ENCODE measurements at regions not wholly inside any gene's neighbourhood (a gene's known extent, or its start where the extent isn't known, plus 50 kb on each side); places are given as distances from the start of the nearest gene placed in this dataset.
"Not testable (repeated sequence)": the region's sequence is repeated elsewhere in the genome, so short reads cannot be mapped to it uniquely, and the experiment has no call there.

DNA sequence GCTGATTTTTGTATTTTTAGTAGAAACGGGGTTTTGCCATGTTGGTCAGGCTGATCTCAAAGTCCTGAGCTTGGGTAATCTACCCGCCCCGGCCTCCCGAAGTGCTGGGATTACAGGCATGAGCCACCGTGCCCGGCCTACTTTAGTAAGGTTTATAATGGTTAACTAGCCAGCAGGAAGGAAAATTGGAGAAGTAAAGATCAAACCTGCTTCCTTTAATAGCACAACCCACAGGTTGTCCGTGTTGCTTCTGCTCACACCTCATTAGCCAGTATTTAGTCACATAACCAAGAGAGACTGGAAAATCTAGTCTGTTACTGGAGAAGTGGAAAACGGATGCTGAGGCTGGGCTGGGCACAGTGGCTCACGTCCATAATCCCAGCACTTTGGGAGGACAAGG lies 51.9 kb upstream of the TBL1XR1 start:
- TF ChIP-seq, protein P1, sequence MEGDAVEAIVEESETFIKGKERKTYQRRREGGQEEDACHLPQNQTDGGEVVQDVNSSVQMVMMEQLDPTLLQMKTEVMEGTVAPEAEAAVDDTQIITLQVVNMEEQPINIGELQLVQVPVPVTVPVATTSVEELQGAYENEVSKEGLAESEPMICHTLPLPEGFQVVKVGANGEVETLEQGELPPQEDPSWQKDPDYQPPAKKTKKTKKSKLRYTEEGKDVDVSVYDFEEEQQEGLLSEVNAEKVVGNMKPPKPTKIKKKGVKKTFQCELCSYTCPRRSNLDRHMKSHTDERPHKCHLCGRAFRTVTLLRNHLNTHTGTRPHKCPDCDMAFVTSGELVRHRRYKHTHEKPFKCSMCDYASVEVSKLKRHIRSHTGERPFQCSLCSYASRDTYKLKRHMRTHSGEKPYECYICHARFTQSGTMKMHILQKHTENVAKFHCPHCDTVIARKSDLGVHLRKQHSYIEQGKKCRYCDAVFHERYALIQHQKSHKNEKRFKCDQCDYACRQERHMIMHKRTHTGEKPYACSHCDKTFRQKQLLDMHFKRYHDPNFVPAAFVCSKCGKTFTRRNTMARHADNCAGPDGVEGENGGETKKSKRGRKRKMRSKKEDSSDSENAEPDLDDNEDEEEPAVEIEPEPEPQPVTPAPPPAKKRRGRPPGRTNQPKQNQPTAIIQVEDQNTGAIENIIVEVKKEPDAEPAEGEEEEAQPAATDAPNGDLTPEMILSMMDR (IDR thresholded peaks at IDR 0.05; ENCODE audit: low read depth, low read length, missing control alignments) = no peak
- no peak for DNase-seq (ENCODE audit: extremely low read depth, low read depth)
- no peak overlapping the region for H3K4me3 ChIP-seq (replicated peaks; ENCODE audit: low read depth, low read length)

DNA sequence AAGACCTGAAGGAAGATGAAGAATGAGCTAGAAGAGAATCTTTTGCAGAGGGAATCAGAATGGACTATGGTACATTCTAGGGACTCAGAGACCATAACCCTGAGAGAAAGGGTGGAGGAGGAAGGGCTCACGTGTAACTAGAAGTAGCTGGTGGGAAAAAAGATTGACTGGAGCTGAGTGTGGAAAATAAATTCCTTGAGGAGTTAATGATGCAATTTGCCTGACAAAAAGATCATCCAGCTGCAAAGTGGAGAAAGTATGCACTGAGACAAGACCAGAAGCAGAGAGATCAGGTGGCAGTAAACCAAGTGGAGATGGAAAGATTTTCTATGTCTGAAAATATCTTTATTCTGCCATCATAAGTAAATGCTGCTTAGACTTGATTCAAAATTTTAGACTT lies 52.9 kb upstream of the TBL1XR1 start:
- no peak overlapping the region for H3K4me3 ChIP-seq (replicated peaks; ENCODE audit: low read depth, low read length)
- TF ChIP-seq, protein P1 (IDR thresholded peaks at IDR 0.05; ENCODE audit: low read depth, low read length, missing control alignments) = no peak
- no peak for DNase-seq (ENCODE audit: extremely low read depth, low read depth)

DNA sequence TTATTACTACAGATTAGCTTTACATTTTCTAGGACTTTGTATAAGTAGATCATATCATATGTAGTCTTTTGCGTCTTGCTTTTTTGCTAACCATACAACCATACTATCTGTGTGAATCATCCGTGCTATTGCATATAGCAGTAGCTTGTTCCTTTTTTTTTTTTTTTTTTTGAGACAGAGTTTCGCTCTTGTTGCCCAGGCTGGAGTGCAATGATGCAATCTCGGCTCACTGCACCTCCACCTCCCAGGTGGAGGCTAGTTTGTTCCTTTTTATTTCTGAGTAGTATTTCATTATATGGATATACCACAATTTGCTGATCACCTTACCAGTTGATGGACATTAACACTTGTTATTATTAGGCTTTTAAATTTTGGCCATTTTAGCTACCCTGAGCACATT lies 54.5 kb upstream of the TBL1XR1 start:
- TF ChIP-seq, protein P1 (IDR thresholded peaks at IDR 0.05; ENCODE audit: low read depth, low read length, missing control alignments) = no peak
- no peak for DNase-seq (ENCODE audit: extremely low read depth, low read depth)
- H3K4me3 ChIP-seq (replicated peaks; ENCODE audit: low read depth, low read length) = no peak overlapping the region

DNA sequence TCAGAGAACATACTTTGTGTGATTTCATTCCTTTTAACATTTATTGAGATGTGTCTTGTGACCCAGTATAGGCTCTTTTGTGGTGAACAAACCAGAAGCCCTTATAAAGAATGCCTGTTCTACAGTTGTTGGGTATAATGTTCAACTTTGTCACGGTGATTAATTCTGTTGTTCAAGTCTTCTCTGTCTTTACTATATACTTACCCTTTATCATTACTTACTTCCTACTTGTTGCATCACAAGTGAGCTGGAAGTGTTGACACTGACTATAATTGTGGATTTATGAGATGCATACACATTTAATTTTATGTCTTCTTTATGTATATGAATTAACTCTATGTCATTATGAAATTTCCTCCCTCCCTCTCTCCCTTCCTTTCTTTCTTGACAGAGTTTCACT lies 59.7 kb upstream of the TBL1XR1 start:
- no peak overlapping the region for H3K4me3 ChIP-seq (replicated peaks; ENCODE audit: low read depth, low read length)
- TF ChIP-seq, protein P1 (IDR thresholded peaks at IDR 0.05; ENCODE audit: low read depth, low read length, missing control alignments) = no peak
- DNase-seq (ENCODE audit: extremely low read depth, low read depth) = no peak

DNA sequence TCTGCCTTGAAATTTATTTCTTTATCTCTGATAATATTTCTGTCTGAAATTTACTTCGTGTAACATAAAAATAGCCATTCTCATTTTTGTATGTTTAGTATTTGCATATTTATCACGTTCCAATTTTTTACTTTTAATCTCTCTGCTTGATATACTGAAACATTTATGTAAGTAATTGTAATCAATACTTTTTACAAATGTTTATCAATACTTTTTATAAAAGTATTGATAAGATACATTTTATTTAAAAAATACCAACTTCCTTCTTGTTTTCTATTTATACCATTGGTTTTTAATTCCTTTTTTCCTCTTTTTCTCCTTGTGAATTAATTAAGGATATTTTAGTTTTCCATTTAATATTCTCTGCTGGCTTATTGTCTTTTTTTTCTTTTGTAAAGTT lies 60.3 kb upstream of the TBL1XR1 start:
- DNase-seq (ENCODE audit: extremely low read depth, low read depth) = no peak
- TF ChIP-seq, protein P1 (IDR thresholded peaks at IDR 0.05; ENCODE audit: low read depth, low read length, missing control alignments) = no peak
- H3K4me3 ChIP-seq (replicated peaks; ENCODE audit: low read depth, low read length) = no peak overlapping the region

DNA sequence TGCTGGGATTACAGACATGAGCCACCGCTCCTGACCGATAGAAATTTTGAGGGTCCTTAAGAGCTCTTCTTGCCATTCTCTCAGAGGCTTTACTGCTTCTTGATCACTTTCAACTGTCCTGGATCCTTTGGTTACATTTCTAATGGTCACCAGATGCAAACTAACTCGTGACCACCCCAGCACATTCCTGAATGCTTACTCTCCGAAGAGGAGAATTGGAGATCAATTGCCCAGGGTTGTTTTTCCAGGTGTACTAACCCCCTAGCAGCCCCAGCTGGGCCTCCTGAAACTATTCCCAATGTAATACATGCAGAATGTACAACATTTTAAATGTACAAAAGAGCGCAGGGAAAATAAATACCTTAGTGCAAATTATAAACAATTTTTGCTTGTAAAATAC lies 65.1 kb upstream of the TBL1XR1 start:
- TF ChIP-seq, protein P1 (IDR thresholded peaks at IDR 0.05; ENCODE audit: low read depth, low read length, missing control alignments) = no peak
- peak; percentile 37 for DNase-seq (ENCODE audit: extremely low read depth, low read depth)
- no peak overlapping the region for H3K4me3 ChIP-seq (replicated peaks; ENCODE audit: low read depth, low read length)

DNA sequence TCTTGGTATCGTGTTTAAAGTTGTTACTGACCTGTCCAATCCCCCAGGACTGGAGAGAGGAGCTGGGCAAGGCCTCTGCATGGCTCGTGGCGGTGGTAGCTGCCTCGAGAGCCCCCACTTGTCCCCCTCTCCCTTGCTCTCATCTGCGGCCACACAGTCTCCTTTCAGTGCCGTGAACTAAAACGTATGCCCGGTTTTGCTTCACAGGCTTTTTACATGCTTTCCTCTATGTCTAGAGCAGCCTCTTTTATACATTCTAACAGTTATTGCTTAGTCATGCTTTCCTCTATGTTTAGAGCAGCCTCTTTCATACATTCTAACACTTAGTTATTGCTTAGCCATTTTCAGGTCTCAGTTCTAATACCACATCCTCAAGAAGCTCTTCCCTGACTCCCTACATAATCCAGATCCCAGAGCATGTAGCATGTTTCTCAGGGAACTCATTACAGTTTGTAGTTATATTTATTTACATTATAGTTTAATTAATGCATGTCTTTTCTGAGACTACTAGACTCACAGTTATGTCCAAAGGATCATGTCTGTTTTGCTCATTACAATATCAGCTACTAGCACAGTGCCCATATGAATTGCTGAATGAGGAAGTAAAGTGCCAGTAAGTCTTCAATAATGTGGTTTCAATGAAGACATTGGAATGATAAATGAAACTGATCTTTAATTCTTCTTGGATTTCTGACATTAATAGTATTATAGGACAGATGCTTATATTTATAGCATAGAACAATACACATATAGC lies 66.5 kb upstream of the TBL1XR1 start:
- no peak overlapping the region for H3K4me3 ChIP-seq (replicated peaks; ENCODE audit: low read depth, low read length)
- DNase-seq (ENCODE audit: extremely low read depth, low read depth) = no peak
- TF ChIP-seq, protein P1 (IDR thresholded peaks at IDR 0.05; ENCODE audit: low read depth, low read length, missing control alignments) = no peak

DNA sequence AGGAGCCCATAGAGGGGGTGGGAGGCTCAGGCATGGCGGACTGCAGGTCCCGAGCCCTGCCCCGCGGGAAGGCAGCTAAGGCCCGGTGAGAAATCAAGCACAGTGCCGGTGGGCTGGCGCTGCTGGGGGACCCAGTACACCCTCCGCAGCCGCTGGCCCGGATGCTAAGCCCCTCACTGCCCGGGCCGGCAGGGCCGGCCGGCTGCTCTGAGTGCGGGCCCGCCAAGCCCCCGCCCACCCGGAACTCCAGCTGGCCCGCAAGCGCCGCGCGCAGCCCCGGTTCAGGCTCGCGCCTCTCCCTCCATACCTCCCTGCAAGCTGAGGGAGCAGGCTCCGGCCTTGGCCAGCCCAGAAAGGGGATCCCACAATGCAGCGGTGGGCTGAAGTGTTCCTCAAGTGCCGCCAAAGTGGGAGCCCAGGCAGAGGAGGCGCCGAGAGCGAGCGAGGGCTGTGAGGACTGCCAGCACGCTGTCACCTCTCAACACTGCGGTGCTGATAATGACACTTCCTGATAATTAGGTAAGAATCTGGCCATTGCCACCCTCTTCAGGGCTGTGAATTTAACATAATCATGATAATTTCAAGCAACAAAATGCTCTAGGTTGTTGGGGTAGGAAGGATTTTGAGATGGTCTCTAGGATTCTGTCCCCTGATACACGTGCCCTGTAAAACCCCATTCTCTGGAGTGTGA lies 74.7 kb upstream of the TBL1XR1 start:
- DNase-seq (ENCODE audit: extremely low read depth, low read depth); H3K4me3 ChIP-seq (replicated peaks; ENCODE audit: low read depth, low read length): not testable (repeated sequence)

Data from HFF-Myc (cell line).